BE2C (cell line): ENCODE measurements at regions not wholly inside any gene's neighbourhood (a gene's known extent, or its start where the extent isn't known, plus 50 kb on each side); places are given as distances from the start of the nearest gene placed in this dataset.
A peak's percentile ranks its signal among the peaks of the same experiment; 100 is the strongest.

Experiments used
- DNase-seq: peaks from one replicate; pipeline ENCODE4 v3.0.0-alpha.2; 2020
- H3K27me3 ChIP-seq: fragments of 250-450 bp; sonication (Bioruptor Pico); 2 replicates; pipeline ENCODE4 v1.5.1; 2020; ENCODE audit warnings: mild to moderate bottlenecking
- H3K36me3 ChIP-seq: fragments of 250-450 bp; sonication (Bioruptor Pico); 2 replicates; pipeline ENCODE4 v1.5.1; 2020; ENCODE audit warnings: mild to moderate bottlenecking
- H3K4me1 ChIP-seq: fragments of 250-450 bp; sonication (Bioruptor Pico); 2 replicates; pipeline ENCODE4 v1.5.1; 2020
- H3K4me3 ChIP-seq: 2 replicates; pipeline ENCODE4 v1.5.1; 2011; ENCODE audit warnings: low read depth, low read length
- H3K9me3 ChIP-seq: fragments of 250-450 bp; sonication (Bioruptor Pico); 2 replicates; pipeline ENCODE4 v1.5.1; 2020
- CTCF ChIP-seq: IDR thresholded peaks from 2 replicates; pipeline ENCODE4 v1.5.1; 2012; ENCODE audit warnings: mild to moderate bottlenecking, low read depth, low read length

GRCh38 chr2:49236316-49236715 is 82.0 kb upstream of the FSHR start:
- H3K36me3 ChIP-seq, result no peaks in the 10 kb centered on the region
- H3K4me1 ChIP-seq, result peaks cover 9% of the 10 kb centered on the region
- no peak for DNase-seq
- no peaks in the 10 kb centered on the region for H3K9me3 ChIP-seq
- TF ChIP-seq CTCF, result no peak
- no peak overlapping the region for H3K4me3 ChIP-seq
- no peaks in the 10 kb centered on the region for H3K27me3 ChIP-seq

GRCh38 chr2:49226360-49226759 is 72.0 kb upstream of the FSHR start:
- Histone ChIP-seq H3K36me3 (no peaks in the 10 kb centered on the region), H3K4me1 (peaks cover 5% of the 10 kb centered on the region; the same call in 1 of the 2 replicates), H3K4me3 (no peak overlapping the region), H3K9me3 (no peaks in the 10 kb centered on the region), H3K27me3 (no peaks in the 10 kb centered on the region)
- DNase-seq, result no peak
- TF ChIP-seq CTCF, result no peak

GRCh38 chr2:49225126-49225525 is 70.8 kb upstream of the FSHR start:
- Histone ChIP-seq H3K9me3 (no peaks in the 10 kb centered on the region), H3K4me3 (no peak overlapping the region), H3K36me3 (no peaks in the 10 kb centered on the region), H3K4me1 (peaks cover 5% of the 10 kb centered on the region; the same call in 1 of the 2 replicates), H3K27me3 (no peaks in the 10 kb centered on the region)
- DNase-seq, result no peak
- TF ChIP-seq CTCF, result no peak

- peak; percentile 71 for DNase-seq
- Histone ChIP-seq H3K4me1 (peaks cover 5% of the 10 kb centered on the region; the same call in 1 of the 2 replicates), H3K9me3 (no peaks in the 10 kb centered on the region), H3K4me3 (no peak overlapping the region), H3K27me3 (no peaks in the 10 kb centered on the region), H3K36me3 (no peaks in the 10 kb centered on the region)
- TF ChIP-seq CTCF, result no peak
Observed at GRCh38 chr2:49224426-49225010, 70.2 kb upstream of the FSHR start.

- no peaks in the 10 kb centered on the region for H3K9me3 ChIP-seq
- H3K27me3 ChIP-seq, result no peaks in the 10 kb centered on the region
- peaks cover 5% of the 10 kb centered on the region; the same call in 1 of the 2 replicates for H3K4me1 ChIP-seq
- TF ChIP-seq CTCF, result no peak
- no peak overlapping the region for H3K4me3 ChIP-seq
- DNase-seq, result no peak
- no peaks in the 10 kb centered on the region for H3K36me3 ChIP-seq
Observed at GRCh38 chr2:49222975-49223528, 68.7 kb upstream of the FSHR start.

GRCh38 chr2:49219741-49220140 is 65.4 kb upstream of the FSHR start:
- no peak for TF ChIP-seq CTCF
- Histone ChIP-seq H3K36me3 (no peaks in the 10 kb centered on the region), H3K9me3 (no peaks in the 10 kb centered on the region), H3K27me3 (no peaks in the 10 kb centered on the region), H3K4me3 (no peak overlapping the region), H3K4me1 (peaks cover 5% of the 10 kb centered on the region; the same call in 1 of the 2 replicates)
- DNase-seq, result no peak
